D721Med (cell line): ENCODE measurements at regions not wholly inside any gene's neighbourhood (a gene's known extent, or its start where the extent isn't known, plus 50 kb on each side); places are given as distances from the start of the nearest gene placed in this dataset.

Experiments
- DNase-seq: peaks from one replicate; pipeline ENCODE4 v3.0.0; 2011; ENCODE audit warnings: low spot score; ENCODE audit not compliant: insufficient read length
- FAIRE-seq: peaks from 2 replicates; lab custom pipeline; 2011; peaks lifted over from hg19 to GRCh38; lab: Jason Lieb, UNC
- TF ChIP-seq, protein P1 (sequence below): IDR thresholded peaks from 2 replicates; pipeline ENCODE4 v1.5.1; 2012; ENCODE audit warnings: mild to moderate bottlenecking, control low read depth; ENCODE audit not compliant: insufficient read depth; ENCODE audit errors: missing control alignments

DNA sequence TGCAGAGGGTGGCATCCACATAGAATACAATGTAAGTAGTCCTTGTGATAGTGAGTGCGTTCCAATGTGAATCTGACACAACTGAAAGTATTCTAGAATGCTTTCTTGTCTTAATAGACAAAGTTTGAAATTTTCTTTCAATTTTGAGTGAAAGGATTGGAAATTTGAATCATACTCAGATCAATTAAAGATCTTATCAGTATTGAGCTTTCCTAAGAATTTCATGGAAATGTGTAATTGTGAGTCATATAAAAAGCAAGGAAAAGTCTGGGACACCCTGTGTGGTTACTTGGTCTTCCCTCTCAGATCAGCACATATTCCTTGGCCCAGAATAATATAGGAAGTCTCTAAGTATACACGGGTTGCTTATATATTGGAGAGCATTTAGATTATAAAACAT is 99.1 kb downstream of the MBL2 start:
- FAIRE-seq (no peak), DNase-seq (no peak)
- TF ChIP-seq, protein P1, sequence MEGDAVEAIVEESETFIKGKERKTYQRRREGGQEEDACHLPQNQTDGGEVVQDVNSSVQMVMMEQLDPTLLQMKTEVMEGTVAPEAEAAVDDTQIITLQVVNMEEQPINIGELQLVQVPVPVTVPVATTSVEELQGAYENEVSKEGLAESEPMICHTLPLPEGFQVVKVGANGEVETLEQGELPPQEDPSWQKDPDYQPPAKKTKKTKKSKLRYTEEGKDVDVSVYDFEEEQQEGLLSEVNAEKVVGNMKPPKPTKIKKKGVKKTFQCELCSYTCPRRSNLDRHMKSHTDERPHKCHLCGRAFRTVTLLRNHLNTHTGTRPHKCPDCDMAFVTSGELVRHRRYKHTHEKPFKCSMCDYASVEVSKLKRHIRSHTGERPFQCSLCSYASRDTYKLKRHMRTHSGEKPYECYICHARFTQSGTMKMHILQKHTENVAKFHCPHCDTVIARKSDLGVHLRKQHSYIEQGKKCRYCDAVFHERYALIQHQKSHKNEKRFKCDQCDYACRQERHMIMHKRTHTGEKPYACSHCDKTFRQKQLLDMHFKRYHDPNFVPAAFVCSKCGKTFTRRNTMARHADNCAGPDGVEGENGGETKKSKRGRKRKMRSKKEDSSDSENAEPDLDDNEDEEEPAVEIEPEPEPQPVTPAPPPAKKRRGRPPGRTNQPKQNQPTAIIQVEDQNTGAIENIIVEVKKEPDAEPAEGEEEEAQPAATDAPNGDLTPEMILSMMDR: no peak

- DNase-seq (no peak), FAIRE-seq (no peak)
- TF ChIP-seq, protein P1: no peak
Observed at GRCh38 chr10:52674474-52674873, 98.1 kb downstream of the MBL2 start.

DNA sequence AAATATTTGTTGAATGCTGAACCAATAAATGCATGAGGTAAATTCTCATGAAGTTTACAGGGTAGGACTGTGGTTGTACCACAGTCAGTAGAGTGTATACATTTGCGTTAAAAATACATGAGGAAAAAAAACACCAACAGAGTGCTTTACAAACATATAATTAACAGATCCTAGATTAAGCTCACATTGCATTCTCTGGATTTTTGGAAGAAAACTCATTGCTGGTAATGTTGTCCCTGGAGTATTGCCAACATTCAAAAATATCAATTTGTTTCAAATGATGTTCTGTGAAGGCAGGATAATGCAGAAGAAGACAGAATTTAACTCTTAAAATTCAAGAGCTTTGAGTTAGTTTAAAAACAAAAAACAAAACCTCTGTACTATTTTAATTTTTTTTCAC is 95.5 kb downstream of the MBL2 start:
- no peak for DNase-seq
- FAIRE-seq: no peak
- TF ChIP-seq, protein P1: no peak

GRCh38 chr10:52678611-52679010 is 94.0 kb downstream of the MBL2 start:
- FAIRE-seq: no peak
- DNase-seq: no peak
- TF ChIP-seq, protein P1: no peak

GRCh38 chr10:52679117-52679516 is 93.5 kb downstream of the MBL2 start:
- DNase-seq (no peak), FAIRE-seq (no peak)
- TF ChIP-seq, protein P1: no peak

- TF ChIP-seq, protein P1: no peak
- no peak for DNase-seq
- FAIRE-seq: no peak
Observed at GRCh38 chr10:52682766-52683165, 89.8 kb downstream of the MBL2 start.

- DNase-seq (no peak), FAIRE-seq (no peak)
- TF ChIP-seq, protein P1: no peak
Observed at GRCh38 chr10:52683776-52684175, 88.8 kb downstream of the MBL2 start.
